ENCODE measurements at regions not wholly inside any gene's neighbourhood (a gene's known extent, or its start where the extent isn't known, plus 50 kb on each side); places are given as distances from the start of the nearest gene placed in this dataset.

DNA sequence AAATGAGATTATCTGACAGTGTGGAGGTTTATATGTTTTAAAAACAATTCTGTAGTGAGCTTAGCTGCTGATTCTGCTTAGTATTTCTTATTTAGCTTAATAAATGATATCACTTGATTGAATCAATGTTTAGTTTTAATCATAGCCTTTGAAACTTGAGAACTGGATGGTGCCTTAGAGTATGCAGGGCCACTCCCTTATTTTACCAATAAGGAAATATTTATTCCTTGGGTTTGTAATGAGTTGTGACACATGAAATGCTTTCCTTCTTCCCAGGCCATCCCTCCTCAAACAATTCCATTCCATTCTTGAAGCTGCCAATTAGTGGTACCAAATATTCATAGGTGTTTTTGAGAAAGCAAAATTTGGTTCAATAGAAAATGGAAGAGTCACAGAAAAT, 183.8 kb upstream of the DCC start (continued):
- TF ChIP-seq ATF7 (IDR thresholded peaks at IDR 0.05) = no peak
- TF ChIP-seq, protein P1, sequence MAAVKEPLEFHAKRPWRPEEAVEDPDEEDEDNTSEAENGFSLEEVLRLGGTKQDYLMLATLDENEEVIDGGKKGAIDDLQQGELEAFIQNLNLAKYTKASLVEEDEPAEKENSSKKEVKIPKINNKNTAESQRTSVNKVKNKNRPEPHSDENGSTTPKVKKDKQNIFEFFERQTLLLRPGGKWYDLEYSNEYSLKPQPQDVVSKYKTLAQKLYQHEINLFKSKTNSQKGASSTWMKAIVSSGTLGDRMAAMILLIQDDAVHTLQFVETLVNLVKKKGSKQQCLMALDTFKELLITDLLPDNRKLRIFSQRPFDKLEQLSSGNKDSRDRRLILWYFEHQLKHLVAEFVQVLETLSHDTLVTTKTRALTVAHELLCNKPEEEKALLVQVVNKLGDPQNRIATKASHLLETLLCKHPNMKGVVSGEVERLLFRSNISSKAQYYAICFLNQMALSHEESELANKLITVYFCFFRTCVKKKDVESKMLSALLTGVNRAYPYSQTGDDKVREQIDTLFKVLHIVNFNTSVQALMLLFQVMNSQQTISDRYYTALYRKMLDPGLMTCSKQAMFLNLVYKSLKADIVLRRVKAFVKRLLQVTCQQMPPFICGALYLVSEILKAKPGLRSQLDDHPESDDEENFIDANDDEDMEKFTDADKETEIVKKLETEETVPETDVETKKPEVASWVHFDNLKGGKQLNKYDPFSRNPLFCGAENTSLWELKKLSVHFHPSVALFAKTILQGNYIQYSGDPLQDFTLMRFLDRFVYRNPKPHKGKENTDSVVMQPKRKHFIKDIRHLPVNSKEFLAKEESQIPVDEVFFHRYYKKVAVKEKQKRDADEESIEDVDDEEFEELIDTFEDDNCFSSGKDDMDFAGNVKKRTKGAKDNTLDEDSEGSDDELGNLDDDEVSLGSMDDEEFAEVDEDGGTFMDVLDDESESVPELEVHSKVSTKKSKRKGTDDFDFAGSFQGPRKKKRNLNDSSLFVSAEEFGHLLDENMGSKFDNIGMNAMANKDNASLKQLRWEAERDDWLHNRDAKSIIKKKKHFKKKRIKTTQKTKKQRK (IDR thresholded peaks at IDR 0.05; ENCODE audit: borderline replicate concordance, low read depth, low read length) = no peak
- TF ChIP-seq CSDE1 (IDR thresholded peaks at IDR 0.05) = no peak
- no peak for TF ChIP-seq KLF16 (IDR thresholded peaks at IDR 0.05)
- no peak for TF ChIP-seq ZNF695 (CRISPR knock-in tag; IDR thresholded peaks at IDR 0.05)
- TF ChIP-seq HLTF (IDR thresholded peaks at IDR 0.05) = no peak
- no peak for TF ChIP-seq ZNF589 (CRISPR knock-in tag; IDR thresholded peaks at IDR 0.05; ENCODE audit: low read depth)
- no peak for TF ChIP-seq XRCC4 (IDR thresholded peaks at IDR 0.05; ENCODE audit: extremely low read depth, insufficient read depth, insufficient read length)
- no peak for TF ChIP-seq SAP30 (IDR thresholded peaks at IDR 0.05; ENCODE audit: borderline replicate concordance, insufficient read depth, low read depth, low read length, poor library complexity, severe bottlenecking)

DNA sequence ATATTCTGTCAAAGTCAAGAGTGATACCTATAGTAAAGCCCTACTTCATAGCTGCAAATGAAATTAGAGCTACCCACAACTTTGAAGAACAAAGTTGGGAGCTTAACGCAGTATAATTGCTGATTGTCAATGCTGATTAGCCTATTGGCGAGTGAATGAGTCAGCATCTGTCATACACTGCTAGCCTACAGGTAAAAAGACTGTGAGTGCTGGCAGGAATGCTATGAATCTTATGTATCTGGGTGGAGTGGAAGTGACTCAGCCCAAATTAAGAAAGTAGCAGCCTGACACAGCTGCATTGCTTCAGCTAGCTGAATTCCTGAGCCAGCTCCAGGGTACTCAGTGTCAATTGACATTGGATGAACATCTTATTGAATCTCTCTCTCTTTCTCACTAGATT, 179.4 kb upstream of the DCC start:
- Histone ChIP-seq H3K36me3 (ENCODE audit: control insufficient read depth, insufficient read depth, low read length) (no peaks in the 10 kb centered on the region), H4K20me1 (replicated peaks; ENCODE audit: control insufficient read depth, insufficient read depth, low read length) (no peaks in the 10 kb centered on the region), H3K27me3 (ENCODE audit: control insufficient read depth in 2 of 2, insufficient read depth in 2 of 2, low read length in 2 of 2) (no peaks in the 10 kb centered on the region), H3K4me3 (no peak overlapping the region), H3K4me2 (ENCODE audit: insufficient read depth, low read length) (no peak overlapping the region), H3K79me2 (ENCODE audit: control insufficient read depth, insufficient read depth, low read length) (no peaks in the 10 kb centered on the region), H3K9ac (ENCODE audit: insufficient read depth in 1 of 2, low read depth in 2 of 2, low read length in 2 of 2) (no peak overlapping the region), H3K27ac (ENCODE audit: extremely low read depth, low read depth, low read length) (no peak overlapping the region), H3K4me1 (replicated peaks in 1 of 2; ENCODE audit: control insufficient read depth in 2 of 2, insufficient read depth in 2 of 2, low read length in 2 of 2) (no peaks in the 10 kb centered on the region), H3K9me3 (replicated peaks; ENCODE audit: control insufficient read depth, insufficient read depth, low read depth, low read length) (no peaks in the 10 kb centered on the region), H2AFZ (ENCODE audit: low read depth, low read length) (no peak overlapping the region), H3K9me1 (ENCODE audit: control insufficient read depth, insufficient read depth, low read length) (no peaks in the 10 kb centered on the region)
- in situ Hi-C loops (cut with MboI) = no loop called here
- WGBS (ENCODE audit: insufficient coverage, low coverage, missing lambda C conversion rate) = 0% methylated on average over 2 of the region's 2 CpGs
- ChIA-PET POLR2A (no interaction called here), CTCF (ENCODE audit: low intra/inter-chr PET ratio) (no interaction called here)
- no TSS peak for BruUV-seq (replicated peaks)
- no peak for DNase-seq (ENCODE audit: extremely low read depth in 1 of 4, low spot score in 3 of 4)
- intact Hi-C loops (cut with micrococcal nuclease) = no loop called here
- TF ChIP-seq TCF3 (CRISPR knock-in tag; IDR thresholded peaks at IDR 0.05) (no peak), ZNF764 (CRISPR knock-in tag; IDR thresholded peaks at IDR 0.05; ENCODE audit: low read depth) (no peak), ZKSCAN8 (CRISPR knock-in tag; IDR thresholded peaks at IDR 0.05) (no peak), TAL1 (IDR thresholded peaks at IDR 0.05) (no peak), EZH2 (IDR thresholded peaks at IDR 0.05; ENCODE audit: borderline replicate concordance, low read depth, low read length) (no peak), SIRT6 (IDR thresholded peaks at IDR 0.05; ENCODE audit: low read depth, low read length) (no peak), HEY1 (CRISPR knock-in tag; IDR thresholded peaks at IDR 0.05; ENCODE audit: borderline replicate concordance) (no peak), U2AF1 (optimal IDR thresholded peaks at IDR 0.05; ENCODE audit: low read depth, low read length) (no peak)
- no peak for FAIRE-seq
- ATAC-seq = no peak

All from K562 (cell line).